HG02970 (cell line): ENCODE measurements at regions not wholly inside any gene's neighbourhood (a gene's known extent, or its start where the extent isn't known, plus 50 kb on each side); places are given as distances from the start of the nearest gene placed in this dataset.
A peak's percentile ranks its signal among the peaks of the same experiment; 100 is the strongest.
"Not testable (repeated sequence)": the region's sequence is repeated elsewhere in the genome, so short reads cannot be mapped to it uniquely, and the experiment has no call there.

Source experiments
- ATAC-seq: cut with Tn5 transposase; IDR thresholded peaks from one replicate; pipeline ENCODE4 v1.9.1; 2021; ENCODE audit warnings: mild to moderate bottlenecking, moderate library complexity, moderate number of reproducible peaks; ENCODE audit not compliant: unreplicated experiment, low FRiP score

- no peak for ATAC-seq
Observed at GRCh38 chr6:50959081-50959641, 140.5 kb downstream of the TFAP2B start.

GRCh38 chr6:50961611-50962010 is 142.9 kb downstream of the TFAP2B start:
- no peak for ATAC-seq

DNA sequence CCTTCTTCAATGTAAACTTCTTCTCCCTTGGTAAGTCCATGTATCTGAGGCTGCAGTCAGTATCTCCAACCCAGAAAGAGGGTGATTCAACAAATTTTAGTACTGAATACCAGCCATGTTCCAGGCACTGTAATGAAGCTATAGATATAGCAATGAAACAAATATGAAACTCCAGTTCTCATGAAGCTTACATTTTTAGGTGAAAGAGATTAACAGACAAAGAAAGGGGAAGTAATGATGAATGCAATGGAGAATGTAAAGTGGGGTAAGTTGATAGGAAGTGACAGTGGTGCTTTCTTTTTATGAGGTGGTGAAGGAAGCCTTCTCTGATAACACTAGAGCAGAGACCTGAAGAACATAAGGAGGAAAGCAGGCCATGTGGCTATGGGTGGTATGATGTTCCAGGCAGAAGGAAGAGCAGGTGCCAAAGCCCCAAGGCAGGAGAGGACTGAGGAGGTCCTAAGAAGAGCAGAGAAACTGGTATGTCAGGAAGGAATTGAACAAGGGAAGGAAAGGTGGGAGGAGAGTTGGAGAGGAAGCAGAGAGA is 143.6 kb downstream of the TFAP2B start:
- ATAC-seq, result no peak

DNA sequence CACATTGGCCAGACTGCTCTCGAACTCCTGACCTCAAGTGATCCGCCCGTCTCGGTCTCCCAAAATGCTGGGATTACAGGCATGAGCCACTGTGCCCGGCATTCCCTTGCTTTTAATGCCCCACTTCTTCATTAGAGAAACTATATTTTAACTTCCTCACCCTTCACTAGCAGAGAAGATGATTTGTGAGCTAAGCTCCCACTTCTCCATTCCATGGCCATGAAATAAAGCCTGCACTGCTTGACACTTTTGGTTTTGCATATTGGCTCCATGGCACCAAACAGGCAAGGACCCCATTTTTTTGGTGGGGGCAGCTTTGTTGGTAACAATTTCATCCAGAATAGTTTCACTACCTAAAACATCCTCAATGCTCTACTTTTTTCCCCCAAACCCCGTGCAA is 145.3 kb downstream of the TFAP2B start:
- no peak for ATAC-seq

- ATAC-seq, result no peak
Observed at GRCh38 chr6:50965495-50965894, 146.8 kb downstream of the TFAP2B start.

DNA sequence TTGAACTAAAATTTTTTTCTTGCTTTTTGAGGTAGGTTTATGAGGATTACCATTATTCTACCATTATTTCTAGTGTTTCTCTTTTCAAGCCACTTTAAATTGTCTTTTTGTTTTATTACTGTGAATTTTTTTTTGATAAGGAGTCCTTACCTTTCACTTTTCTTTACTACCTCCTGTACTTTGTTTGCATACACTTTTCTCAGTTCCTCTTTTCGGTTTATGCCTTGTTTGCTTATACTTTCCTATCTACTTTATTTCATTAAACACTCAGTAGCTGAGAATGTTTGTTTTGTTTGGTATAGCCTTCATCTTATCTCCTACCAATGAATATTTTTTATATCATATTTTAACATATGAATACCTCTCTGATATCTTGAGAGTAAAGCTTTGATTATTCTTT is 147.9 kb downstream of the TFAP2B start:
- peak; percentile 92 for ATAC-seq

GRCh38 chr6:50966986-50967385 is 148.3 kb downstream of the TFAP2B start:
- ATAC-seq, result peak; percentile 59

DNA sequence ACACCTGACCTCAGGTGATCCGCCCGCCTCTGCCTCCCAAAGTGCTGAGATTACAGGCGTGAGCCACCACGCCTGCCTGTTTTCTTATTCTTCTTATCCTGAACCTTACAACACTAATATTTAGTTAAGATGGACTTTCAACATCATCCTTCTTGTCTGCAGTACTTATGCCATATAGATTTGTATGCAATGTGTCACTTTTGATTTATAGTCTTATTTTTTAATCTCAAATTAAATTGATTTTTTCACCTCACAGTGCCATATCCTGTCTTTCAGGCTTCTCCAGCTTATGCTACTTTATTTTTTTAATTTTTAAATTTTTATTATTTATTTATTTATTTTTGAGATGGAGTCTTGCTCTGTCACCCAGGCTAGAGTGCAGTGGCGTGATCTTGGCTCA is 149.6 kb downstream of the TFAP2B start:
- ATAC-seq, result not testable (repeated sequence)

DNA sequence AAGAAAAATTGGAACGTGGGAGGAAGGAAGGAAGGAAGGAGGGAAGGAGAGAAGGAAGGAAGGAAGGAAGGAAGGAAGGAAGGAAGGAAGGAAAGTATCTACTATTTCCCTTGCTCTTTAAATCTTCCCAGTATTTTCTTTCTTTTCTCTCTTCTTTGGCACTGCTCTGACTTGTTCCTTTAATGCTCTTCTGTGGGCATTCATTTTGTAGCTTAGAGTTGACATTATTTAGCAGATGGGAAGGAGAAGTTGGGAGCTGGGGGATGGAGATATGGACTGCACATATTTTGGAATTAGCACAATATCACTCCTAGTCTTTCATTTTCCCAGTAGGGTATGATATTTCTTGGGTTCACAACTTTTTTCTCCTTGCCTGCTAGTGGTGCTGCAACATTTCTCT is 152.2 kb downstream of the TFAP2B start:
- ATAC-seq, result no peak

- ATAC-seq, result no peak
Observed at GRCh38 chr6:50973464-50973863, 154.8 kb downstream of the TFAP2B start.

DNA sequence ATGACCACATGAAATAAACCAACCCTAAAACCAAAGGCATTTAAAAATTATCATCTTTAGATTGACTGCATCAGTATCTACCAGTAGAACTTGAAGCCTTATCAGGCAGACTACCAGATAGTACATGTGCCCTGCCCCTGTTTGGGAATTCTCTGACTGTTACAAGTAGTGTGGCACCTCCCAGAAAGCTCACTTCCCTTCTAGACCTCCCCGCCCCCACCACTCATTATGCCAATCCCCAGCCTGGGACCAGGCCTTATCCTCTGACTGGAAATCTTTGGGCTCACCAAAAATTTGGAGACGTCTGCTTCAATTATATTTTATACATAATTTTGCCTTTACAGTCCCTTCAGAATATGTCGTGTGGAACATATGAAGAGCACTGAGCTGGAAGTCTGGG is 155.6 kb downstream of the TFAP2B start:
- no peak for ATAC-seq

DNA sequence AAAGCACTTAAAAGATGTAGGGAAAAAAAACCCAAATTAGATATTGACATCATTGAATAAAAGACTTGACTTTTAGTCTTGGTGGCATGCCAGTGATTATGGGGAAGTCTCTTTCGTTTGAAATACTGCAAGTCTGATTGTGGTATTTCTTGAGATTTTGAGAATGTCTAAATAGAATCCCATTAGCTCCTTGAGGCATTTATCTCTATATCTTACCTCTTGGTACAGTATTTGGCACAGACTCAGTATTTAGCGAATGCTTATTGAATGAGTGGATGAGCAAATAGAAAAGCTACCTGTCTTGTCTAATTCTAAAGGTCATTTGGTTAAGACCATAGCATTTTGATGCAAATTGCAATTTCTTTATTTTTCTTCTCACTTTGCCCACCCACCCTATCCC is 156.5 kb downstream of the TFAP2B start:
- ATAC-seq, result no peak

DNA sequence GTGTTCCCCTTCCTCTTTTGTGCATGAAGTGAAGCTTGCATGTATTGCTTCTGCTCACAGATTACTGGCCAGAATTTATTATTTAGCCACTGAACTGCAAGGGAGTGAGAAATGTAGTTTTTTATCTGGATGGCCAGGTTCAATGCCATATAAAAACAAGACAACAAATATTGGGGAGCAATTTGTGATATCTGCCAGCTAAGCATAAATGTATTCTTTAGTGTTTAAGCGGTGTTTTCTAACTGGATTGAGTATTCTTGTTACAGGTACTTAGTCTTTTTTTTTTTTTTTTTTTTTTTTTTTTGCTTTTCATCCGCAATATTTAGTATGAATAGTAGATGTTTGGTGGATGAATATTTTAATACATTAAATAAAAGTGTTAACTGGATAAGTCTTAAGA is 158.2 kb downstream of the TFAP2B start:
- ATAC-seq, result no peak

DNA sequence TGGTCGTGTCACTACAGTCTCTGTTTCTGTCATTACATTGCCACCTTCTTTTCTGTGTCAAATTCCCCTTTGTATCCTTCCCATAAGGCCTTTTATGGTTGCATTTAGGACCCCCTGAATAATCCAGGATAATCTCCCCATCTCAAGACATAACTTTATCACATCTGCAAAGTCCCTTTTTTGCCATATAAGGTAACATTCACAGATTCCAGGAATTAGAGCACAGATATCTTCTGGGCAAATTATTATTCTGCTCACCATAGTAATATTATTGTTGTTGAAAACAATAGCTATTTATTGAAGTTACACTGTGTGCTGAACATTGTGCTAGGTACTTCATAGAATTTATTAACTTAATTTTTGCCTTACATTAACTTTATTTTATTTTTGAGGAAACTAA is 159.1 kb downstream of the TFAP2B start:
- no peak for ATAC-seq

- no peak for ATAC-seq
Observed at GRCh38 chr6:50978380-50979170, 159.9 kb downstream of the TFAP2B start.

DNA sequence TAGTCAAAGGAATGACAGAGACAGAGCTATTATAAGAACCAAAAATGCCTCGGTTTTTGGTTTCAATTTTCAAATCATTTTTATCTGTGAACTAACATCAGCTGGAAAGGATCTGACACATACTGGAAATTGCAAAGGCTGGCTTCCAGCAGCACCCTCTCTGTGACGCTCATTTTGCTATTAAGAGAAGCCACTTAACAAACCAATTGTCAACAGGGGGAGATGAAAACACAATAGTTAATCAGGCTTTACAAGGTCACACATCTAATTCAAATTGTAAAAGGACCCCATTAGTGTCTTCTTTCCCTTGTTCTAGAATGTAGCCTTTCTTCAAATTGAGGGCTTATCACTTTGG is 160.5 kb downstream of the TFAP2B start:
- no peak for ATAC-seq

DNA sequence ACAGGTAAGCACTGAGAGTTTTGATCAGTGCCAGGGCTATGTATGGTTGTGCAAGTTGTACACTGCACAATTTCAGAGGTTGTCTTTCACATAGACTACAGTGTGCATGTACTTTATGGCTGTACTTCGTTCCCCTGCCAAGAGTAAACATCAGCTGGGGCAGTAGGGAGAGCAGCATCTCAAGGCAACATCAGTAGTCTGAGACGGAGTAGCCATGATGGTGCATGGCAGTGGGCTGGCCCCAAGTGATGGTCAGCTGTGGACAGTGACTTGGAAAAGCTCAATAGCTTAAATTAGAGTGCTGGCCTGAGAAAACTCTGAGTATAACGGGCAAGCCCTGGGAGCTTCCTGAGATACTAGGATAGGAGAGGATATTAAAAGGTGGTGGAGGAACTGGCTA is 165.5 kb downstream of the TFAP2B start:
- no peak for ATAC-seq

DNA sequence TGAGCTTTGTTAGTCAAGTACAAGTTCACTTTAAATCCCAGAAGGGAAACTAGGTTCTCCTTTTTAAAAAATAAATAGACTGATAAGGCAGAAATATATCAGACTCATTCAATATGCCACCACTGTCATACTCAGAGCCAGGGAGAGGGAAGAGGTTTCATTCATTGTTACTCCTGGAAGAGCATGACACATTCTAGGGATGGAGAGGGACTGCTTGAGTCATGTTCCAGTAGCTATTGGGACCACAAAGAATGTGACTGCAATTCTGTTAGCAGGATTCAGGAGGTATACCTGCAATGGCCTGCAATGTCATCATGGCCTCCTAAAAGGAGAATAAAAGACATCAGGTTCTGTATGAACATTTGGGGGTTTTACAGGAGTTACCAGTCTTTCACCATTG is 167.6 kb downstream of the TFAP2B start:
- ATAC-seq, result no peak

DNA sequence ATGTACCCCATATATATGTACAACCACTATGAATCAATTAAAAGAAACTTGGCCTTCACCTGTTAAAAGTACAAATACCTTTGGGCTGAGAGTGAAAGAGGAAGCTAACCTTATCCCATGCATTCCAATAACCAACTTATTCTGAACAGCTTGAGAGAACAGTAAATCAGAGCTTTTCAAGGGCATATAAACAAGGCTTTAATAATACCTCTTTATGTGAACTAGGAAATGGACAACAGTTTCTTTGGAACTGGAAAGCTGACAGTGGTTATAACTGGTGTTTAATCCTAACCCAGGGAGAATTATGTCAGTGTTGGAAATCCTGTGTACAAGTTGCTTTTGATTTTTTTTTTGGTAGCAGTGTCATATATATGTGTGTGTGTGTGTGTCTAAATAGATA is 170.5 kb downstream of the TFAP2B start:
- no peak for ATAC-seq

- ATAC-seq, result no peak
Observed at GRCh38 chr6:50990750-50991446, 172.2 kb downstream of the TFAP2B start.

GRCh38 chr6:50992232-50992631 is 173.6 kb downstream of the TFAP2B start:
- no peak for ATAC-seq
